ENCODE measurements at regions not wholly inside any gene's neighbourhood (a gene's known extent, or its start where the extent isn't known, plus 50 kb on each side); places are given as distances from the start of the nearest gene placed in this dataset.

DNA sequence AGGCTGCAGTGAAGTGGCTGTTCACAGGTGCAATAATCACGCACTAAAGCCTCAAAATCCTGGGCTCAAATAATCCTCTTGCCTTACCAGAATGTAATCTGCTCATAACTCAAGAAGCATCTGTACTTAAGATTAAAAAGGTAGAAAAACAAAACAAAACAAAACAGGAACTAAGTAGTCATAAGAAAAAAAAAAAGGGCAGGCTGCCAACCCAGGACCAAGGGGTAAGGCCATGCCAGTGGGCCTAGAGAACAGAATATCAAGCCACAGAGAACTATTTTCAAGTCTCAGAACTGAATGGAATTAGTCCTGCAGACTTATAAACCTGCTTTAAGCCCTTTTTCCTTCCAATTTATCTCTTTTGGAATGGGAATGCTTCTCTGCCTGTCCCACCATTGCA is 64.8 kb upstream of the TBC1D3K start:
- TF ChIP-seq ZNF8 (CRISPR knock-in tag; IDR thresholded peaks at IDR 0.05), result no peak
- no peak for TF ChIP-seq CREB5 (CRISPR knock-in tag; IDR thresholded peaks at IDR 0.05; ENCODE audit: low read depth)
- no peak for TF ChIP-seq ZC3H10 (CRISPR knock-in tag; IDR thresholded peaks at IDR 0.05)
- no peak for TF ChIP-seq PATZ1 (CRISPR knock-in tag; IDR thresholded peaks at IDR 0.05; ENCODE audit: borderline replicate concordance)
- TF ChIP-seq, protein P1, sequence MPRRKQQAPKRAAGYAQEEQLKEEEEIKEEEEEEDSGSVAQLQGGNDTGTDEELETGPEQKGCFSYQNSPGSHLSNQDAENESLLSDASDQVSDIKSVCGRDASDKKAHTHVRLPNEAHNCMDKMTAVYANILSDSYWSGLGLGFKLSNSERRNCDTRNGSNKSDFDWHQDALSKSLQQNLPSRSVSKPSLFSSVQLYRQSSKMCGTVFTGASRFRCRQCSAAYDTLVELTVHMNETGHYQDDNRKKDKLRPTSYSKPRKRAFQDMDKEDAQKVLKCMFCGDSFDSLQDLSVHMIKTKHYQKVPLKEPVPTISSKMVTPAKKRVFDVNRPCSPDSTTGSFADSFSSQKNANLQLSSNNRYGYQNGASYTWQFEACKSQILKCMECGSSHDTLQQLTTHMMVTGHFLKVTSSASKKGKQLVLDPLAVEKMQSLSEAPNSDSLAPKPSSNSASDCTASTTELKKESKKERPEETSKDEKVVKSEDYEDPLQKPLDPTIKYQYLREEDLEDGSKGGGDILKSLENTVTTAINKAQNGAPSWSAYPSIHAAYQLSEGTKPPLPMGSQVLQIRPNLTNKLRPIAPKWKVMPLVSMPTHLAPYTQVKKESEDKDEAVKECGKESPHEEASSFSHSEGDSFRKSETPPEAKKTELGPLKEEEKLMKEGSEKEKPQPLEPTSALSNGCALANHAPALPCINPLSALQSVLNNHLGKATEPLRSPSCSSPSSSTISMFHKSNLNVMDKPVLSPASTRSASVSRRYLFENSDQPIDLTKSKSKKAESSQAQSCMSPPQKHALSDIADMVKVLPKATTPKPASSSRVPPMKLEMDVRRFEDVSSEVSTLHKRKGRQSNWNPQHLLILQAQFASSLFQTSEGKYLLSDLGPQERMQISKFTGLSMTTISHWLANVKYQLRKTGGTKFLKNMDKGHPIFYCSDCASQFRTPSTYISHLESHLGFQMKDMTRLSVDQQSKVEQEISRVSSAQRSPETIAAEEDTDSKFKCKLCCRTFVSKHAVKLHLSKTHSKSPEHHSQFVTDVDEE (CRISPR knock-in tag; IDR thresholded peaks at IDR 0.05), result no peak
- TF ChIP-seq OSR1 (CRISPR knock-in tag; IDR thresholded peaks at IDR 0.05), result no peak
- no peak for TF ChIP-seq ZFP30 (CRISPR knock-in tag; IDR thresholded peaks at IDR 0.05)
- no peak for TF ChIP-seq TCF4 (CRISPR knock-in tag; IDR thresholded peaks at IDR 0.05; ENCODE audit: borderline replicate concordance)
- TF ChIP-seq SNAI2 (CRISPR knock-in tag; IDR thresholded peaks at IDR 0.05), result no peak
- TF ChIP-seq POU6F1 (CRISPR knock-in tag; IDR thresholded peaks at IDR 0.05; ENCODE audit: borderline replicate concordance, low read depth), result no peak
- no peak for TF ChIP-seq RARB (CRISPR knock-in tag; IDR thresholded peaks at IDR 0.05)
- TF ChIP-seq ZNF565 (CRISPR knock-in tag; conservative IDR thresholded peaks at IDR 0.05; ENCODE audit: low read depth), result no peak
